Upper lobe of right lung (tissue), 1 donor: ENCODE measurements at regions not wholly inside any gene's neighbourhood (a gene's known extent, or its start where the extent isn't known, plus 50 kb on each side); places are given as distances from the start of the nearest gene placed in this dataset.

Source experiments
- ATAC-seq: fragments of 200-7000 bp; cut with Tn5 transposase; one replicate; pipeline ENCODE4 v1.9.1; 2020; ENCODE audit warnings: mild to moderate bottlenecking, moderate library complexity
- DNase-seq: peaks from one replicate; pipeline ENCODE4 v3.0.0-alpha.2; 2020
- H3K27ac ChIP-seq: fragments of 200-600 bp; one replicate; pipeline ENCODE4 v1.8.0; 2022
- H3K27me3 ChIP-seq: fragments of 200-600 bp; one replicate; pipeline ENCODE4 v1.8.0; 2022; ENCODE audit warnings: mild to moderate bottlenecking
- H3K36me3 ChIP-seq: fragments of 200-600 bp; one replicate; pipeline ENCODE4 v1.8.0; 2022
- H3K4me1 ChIP-seq: fragments of 200-600 bp; one replicate; pipeline ENCODE4 v1.8.0; 2022
- H3K4me3 ChIP-seq: fragments of 200-600 bp; one replicate; pipeline ENCODE4 v1.8.0; 2022; ENCODE audit warnings: mild to moderate bottlenecking
- H3K9me3 ChIP-seq: fragments of 200-600 bp; one replicate; pipeline ENCODE4 v1.8.0; 2022
- intact Hi-C: fragments of 100-400 bp; cut with DNase I; formaldehyde crosslinking; loops from one replicate; pipeline ENCODE4 v1.11.0; 2022
- TF ChIP-seq, protein P1 (sequence below): fragments of 200-600 bp; IDR thresholded peaks from one replicate; pipeline ENCODE4 v1.8.0; 2022; ENCODE audit warnings: antibody characterized with exemption
- donor health status: DM: no; HTN: yes; CAD: no; lungs with severe emphysema.

DNA sequence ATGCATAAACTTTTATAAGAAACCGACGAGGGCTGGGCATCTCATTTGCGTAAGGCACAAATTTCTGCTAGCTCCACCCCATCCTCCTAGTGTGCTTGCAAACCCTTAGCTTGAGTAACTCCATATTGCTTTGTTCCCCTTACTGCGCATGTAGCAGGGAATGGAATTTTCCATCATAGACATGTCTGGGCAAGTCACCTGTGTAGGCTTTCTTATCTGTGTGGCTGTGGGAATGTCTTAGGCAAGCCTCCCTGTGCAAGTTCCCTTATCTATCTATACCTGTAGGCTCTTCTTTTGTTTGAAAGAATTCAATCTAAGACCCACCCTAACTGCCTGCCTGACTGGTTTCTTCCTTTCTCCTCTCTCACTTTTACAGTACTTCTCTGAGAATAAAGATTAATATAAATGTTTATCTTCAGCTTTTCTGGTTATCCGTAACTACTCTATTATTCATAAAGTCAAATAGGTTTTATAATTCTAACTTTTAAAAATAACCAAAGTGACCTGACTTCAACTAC is 217.6 kb upstream of the FIGN start:
- no peak for ATAC-seq
- H3K36me3 ChIP-seq: no peaks in the 10 kb centered on the region
- no peak overlapping the region for H3K27ac ChIP-seq
- no peaks in the 10 kb centered on the region for H3K4me1 ChIP-seq
- TF ChIP-seq, protein P1, sequence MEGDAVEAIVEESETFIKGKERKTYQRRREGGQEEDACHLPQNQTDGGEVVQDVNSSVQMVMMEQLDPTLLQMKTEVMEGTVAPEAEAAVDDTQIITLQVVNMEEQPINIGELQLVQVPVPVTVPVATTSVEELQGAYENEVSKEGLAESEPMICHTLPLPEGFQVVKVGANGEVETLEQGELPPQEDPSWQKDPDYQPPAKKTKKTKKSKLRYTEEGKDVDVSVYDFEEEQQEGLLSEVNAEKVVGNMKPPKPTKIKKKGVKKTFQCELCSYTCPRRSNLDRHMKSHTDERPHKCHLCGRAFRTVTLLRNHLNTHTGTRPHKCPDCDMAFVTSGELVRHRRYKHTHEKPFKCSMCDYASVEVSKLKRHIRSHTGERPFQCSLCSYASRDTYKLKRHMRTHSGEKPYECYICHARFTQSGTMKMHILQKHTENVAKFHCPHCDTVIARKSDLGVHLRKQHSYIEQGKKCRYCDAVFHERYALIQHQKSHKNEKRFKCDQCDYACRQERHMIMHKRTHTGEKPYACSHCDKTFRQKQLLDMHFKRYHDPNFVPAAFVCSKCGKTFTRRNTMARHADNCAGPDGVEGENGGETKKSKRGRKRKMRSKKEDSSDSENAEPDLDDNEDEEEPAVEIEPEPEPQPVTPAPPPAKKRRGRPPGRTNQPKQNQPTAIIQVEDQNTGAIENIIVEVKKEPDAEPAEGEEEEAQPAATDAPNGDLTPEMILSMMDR: no peak
- no peak overlapping the region for H3K4me3 ChIP-seq
- no peaks in the 10 kb centered on the region for H3K27me3 ChIP-seq
- DNase-seq: no peak
- no peaks in the 10 kb centered on the region for H3K9me3 ChIP-seq
- intact Hi-C loops: no loop called here

DNA sequence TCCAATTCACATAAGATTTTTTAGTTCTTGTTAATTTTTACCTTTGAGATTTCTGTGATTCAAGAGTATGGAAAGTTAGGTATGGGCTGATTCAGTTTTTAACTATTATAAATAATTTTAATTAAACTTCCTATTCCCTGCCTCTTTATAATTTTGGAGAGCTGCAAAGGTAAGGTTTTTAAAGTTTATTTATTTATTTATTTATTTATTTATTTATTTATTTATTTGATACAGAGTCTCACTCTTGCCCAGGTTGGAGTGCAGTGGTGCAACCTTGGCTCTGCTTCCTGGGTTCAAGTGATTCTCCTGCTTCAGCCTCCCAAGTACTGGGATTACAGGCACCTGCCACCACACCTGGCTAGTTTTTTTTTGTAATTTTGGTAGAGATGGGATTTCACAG is 215.5 kb upstream of the FIGN start:
- Histone ChIP-seq H3K4me1 (no peaks in the 10 kb centered on the region), H3K27ac (no peak overlapping the region), H3K9me3 (no peaks in the 10 kb centered on the region), H3K4me3 (no peak overlapping the region), H3K27me3 (no peaks in the 10 kb centered on the region), H3K36me3 (no peaks in the 10 kb centered on the region)
- DNase-seq: no peak
- no peak for ATAC-seq
- intact Hi-C loops: no loop called here
- TF ChIP-seq, protein P1: no peak

DNA sequence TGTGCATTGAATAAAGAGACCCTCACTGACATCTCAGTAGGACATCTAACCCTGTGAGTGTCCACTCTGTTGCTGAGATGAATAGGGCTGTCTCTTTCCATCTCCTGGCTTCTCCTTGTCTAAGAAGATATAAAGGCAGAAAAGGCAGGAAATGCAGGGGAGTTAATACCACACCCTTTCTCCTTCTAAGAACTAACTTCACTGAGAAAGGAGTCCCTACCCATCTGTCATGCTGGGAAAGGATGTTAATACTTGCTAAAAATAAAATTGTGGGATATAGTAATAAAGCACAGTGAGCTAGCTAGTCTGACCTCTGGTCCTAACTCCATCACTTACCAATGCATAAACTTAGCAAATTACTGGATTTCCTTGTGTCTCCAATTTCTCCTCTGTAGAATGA is 213.9 kb upstream of the FIGN start:
- no peak for ATAC-seq
- H3K36me3 ChIP-seq: no peaks in the 10 kb centered on the region
- no peak overlapping the region for H3K4me3 ChIP-seq
- no peaks in the 10 kb centered on the region for H3K4me1 ChIP-seq
- no peak for DNase-seq
- no peak overlapping the region for H3K27ac ChIP-seq
- no peaks in the 10 kb centered on the region for H3K27me3 ChIP-seq
- intact Hi-C loops: no loop called here
- no peaks in the 10 kb centered on the region for H3K9me3 ChIP-seq
- TF ChIP-seq, protein P1: no peak

DNA sequence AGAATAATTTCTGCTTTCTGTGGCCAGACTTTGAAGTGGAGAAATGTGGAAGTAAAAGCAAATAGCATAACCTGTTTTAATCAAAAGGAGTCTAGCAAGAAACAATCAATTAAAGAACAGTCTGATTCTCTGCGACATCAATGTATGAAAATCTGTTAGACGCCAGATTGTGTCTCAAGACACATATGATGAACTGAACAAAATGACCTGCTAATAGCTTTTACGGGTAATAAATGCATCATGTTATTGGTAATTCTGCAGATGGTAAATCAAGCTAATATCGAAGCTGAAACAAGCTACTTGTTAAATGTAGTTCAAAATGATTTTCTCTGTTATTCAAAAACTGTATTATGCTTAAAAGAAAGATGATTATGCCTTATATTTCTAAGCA is 208.5 kb upstream of the FIGN start:
- ATAC-seq (no peak), DNase-seq (no peak)
- no peaks in the 10 kb centered on the region for H3K4me1 ChIP-seq
- H3K9me3 ChIP-seq: no peaks in the 10 kb centered on the region
- H3K4me3 ChIP-seq: no peak overlapping the region
- no peak overlapping the region for H3K27ac ChIP-seq
- TF ChIP-seq, protein P1: no peak
- H3K27me3 ChIP-seq: no peaks in the 10 kb centered on the region
- H3K36me3 ChIP-seq: no peaks in the 10 kb centered on the region
- intact Hi-C loops: no loop called here

DNA sequence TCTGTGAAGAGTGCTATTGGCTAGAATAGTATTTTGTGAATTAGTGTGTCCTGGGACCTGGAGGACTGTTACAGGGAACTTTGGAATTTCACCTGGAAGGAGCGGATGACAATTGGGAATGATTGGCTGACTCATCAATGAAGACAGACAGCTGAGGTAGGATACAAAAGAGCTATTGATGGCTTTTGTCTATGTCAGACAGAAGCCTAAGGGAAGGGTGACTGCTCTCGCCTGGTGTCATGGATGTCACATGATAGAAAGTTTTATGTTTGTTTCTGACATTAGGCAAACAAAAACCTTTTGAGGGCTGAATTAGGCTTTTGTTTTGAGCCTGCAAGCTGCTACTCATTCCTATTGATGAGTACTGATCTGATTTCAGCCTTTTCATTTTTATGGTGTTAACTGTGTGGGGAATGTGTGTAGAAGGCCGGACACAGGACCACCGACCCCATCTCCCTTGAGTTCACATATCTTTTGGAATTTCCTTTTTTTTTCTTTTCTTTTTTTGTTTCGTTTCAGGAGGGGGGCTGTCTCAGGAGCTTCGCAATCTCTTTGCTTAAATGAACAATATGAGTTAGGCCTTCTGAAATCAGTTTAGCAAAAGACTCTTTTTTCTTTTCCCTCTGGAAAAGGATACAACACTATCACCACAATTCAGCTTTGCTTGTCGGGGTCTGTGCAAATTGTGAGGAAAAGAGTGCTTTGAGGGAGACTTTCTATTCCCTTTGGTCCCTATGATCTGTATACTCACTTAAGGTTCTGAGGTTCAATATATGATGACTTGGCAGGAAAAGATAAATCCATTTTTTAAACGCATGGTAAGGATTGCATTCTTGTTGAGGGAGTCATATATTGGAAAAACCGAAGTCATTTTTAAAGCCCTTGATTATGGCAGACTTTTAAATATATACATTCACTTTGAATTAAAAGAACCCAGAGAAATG is 207.9 kb upstream of the FIGN start:
- Histone ChIP-seq H3K4me3 (no peak overlapping the region), H3K27ac (no peak overlapping the region), H3K4me1 (no peaks in the 10 kb centered on the region), H3K36me3 (no peaks in the 10 kb centered on the region), H3K9me3 (no peaks in the 10 kb centered on the region), H3K27me3 (no peaks in the 10 kb centered on the region)
- DNase-seq (no peak), ATAC-seq (no peak)
- TF ChIP-seq, protein P1: no peak
- intact Hi-C loops: no loop called here
